A673 (cell line): ENCODE measurements at regions not wholly inside any gene's neighbourhood (a gene's known extent, or its start where the extent isn't known, plus 50 kb on each side); places are given as distances from the start of the nearest gene placed in this dataset.

Source experiments
- BruUV-seq: library from RNA; stranded (reverse); fragments of 400-500 nt; replicated peaks from 2 replicates; lab custom pipeline; 2021; lab: Mats Ljungman, UMichigan
- CTCF ChIA-PET: fragments of 300-600 bp; sonication (Branson Sonifier 250); formaldehyde crosslinking; loops from one replicate; lab custom pipeline; 2022; ENCODE audit warnings: antibody characterized with exemption; lab: Charles Lee
- POLR2A ChIA-PET: fragments of 300-600 bp; sonication (Branson Sonifier 250); formaldehyde crosslinking; loops from one replicate; lab custom pipeline; 2022; ENCODE audit warnings: antibody characterized with exemption; ENCODE audit not compliant: low non-redundant PET; lab: Charles Lee
- DNase-seq: peaks from one replicate; pipeline ENCODE4 v3.0.0-alpha.2; 2015; ENCODE audit warnings: low spot score
- H3K27ac ChIP-seq: fragments of 200-600 bp; sonication (generic); 2 replicates; pipeline ENCODE4 v1.5.1; 2016; ENCODE audit warnings: mixed run types, low read depth, mild to moderate bottlenecking, mixed read lengths, antibody characterized with exemption, low read length; ENCODE audit not compliant: poor library complexity, severe bottlenecking
- H3K27me3 ChIP-seq: fragments of 200-600 bp; sonication (generic); replicated peaks from 2 replicates; pipeline ENCODE4 v1.6.1; 2017; ENCODE audit warnings: mixed run types, low read depth, mild to moderate bottlenecking, mixed read lengths, antibody characterized with exemption, low read length; ENCODE audit not compliant: insufficient read depth, poor library complexity
- H3K36me3 ChIP-seq: fragments of 200-600 bp; sonication (generic); 2 replicates; pipeline ENCODE4 v1.6.1; 2016; ENCODE audit warnings: mixed run types, mild to moderate bottlenecking, mixed read lengths, antibody characterized with exemption, low read length; ENCODE audit not compliant: insufficient read depth, poor library complexity, severe bottlenecking
- H3K4me1 ChIP-seq: fragments of 200-600 bp; sonication (generic); 2 replicates; pipeline ENCODE4 v1.6.1; 2017; ENCODE audit warnings: mixed run types, mild to moderate bottlenecking, mixed read lengths, antibody characterized with exemption, low read length; ENCODE audit not compliant: insufficient read depth, poor library complexity, severe bottlenecking
- H3K4me3 ChIP-seq: fragments of 200-600 bp; sonication (generic); 2 replicates; pipeline ENCODE4 v1.5.1; 2016; ENCODE audit warnings: low read depth, mixed run types, mild to moderate bottlenecking, mixed read lengths, low read length; ENCODE audit not compliant: poor library complexity, severe bottlenecking
- H3K9me3 ChIP-seq: fragments of 200-600 bp; sonication (generic); 2 replicates; pipeline ENCODE4 v1.6.1; 2016; ENCODE audit warnings: mixed run types, low read depth, mild to moderate bottlenecking, mixed read lengths, antibody characterized with exemption, low read length; ENCODE audit not compliant: poor library complexity, severe bottlenecking
- EZH2 ChIP-seq: fragments of 200-600 bp; sonication (generic); IDR thresholded peaks from 2 replicates; pipeline ENCODE4 v1.6.1; 2017; ENCODE audit warnings: borderline replicate concordance, low read depth, mild to moderate bottlenecking, mixed read lengths, antibody characterized with exemption, low read length; ENCODE audit not compliant: poor library complexity, severe bottlenecking
- intact Hi-C: fragments of 100-400 bp; cut with micrococcal nuclease; formaldehyde crosslinking; loops from one replicate; pipeline ENCODE4 v1.10.0; 2022; ENCODE audit not compliant: unreplicated experiment
- TF ChIP-seq, protein P1 (sequence below): fragments of 300-800, 200-600 bp; sonication (generic); conservative IDR thresholded peaks from 2 replicates; pipeline ENCODE4 v1.5.1; 2017; ENCODE audit warnings: low read depth, mild to moderate bottlenecking, antibody characterized with exemption, low read length, moderate library complexity, mixed read lengths

DNA sequence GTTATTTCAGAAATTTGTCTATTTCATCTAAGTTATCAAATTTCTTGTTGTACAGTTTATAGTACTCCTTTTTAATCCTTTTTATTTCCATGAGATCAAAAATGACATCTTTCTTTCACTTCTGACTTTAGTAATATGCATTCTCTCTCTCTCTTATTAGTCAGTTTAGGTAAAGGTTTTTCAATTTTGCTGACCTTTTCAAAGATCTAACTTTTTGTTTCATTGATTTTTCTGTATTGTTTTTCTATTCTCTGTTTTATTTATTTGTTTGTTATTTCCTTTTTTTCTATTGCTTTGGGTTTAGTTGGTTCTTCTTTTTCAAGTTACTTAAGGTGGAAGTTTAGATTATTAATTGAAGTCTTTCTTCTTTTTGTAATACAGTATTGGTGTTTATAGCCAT, 294.2 kb downstream of the CCDC85A start:
- CTCF ChIA-PET: no interaction called here
- H3K9me3 ChIP-seq: no peaks in the 10 kb centered on the region
- DNase-seq: no peak
- no peaks in the 10 kb centered on the region for H3K27me3 ChIP-seq
- H3K36me3 ChIP-seq: no peaks in the 10 kb centered on the region
- BruUV-seq: no TSS peak
- TF ChIP-seq EZH2: no peak
- POLR2A ChIA-PET: no interaction called here
- no peak overlapping the region for H3K4me3 ChIP-seq
- intact Hi-C loops: no loop called here
- no peak overlapping the region for H3K27ac ChIP-seq
- H3K4me1 ChIP-seq: no peaks in the 10 kb centered on the region

- ChIA-PET POLR2A (no interaction called here), CTCF (no interaction called here)
- no TSS peak for BruUV-seq
- Histone ChIP-seq H3K36me3 (no peaks in the 10 kb centered on the region), H3K27ac (no peak overlapping the region), H3K9me3 (peaks cover 3% of the 10 kb centered on the region), H3K27me3 (no peaks in the 10 kb centered on the region), H3K4me1 (no peaks in the 10 kb centered on the region), H3K4me3 (no peak overlapping the region)
- no peak for TF ChIP-seq EZH2
- TF ChIP-seq, protein P1, sequence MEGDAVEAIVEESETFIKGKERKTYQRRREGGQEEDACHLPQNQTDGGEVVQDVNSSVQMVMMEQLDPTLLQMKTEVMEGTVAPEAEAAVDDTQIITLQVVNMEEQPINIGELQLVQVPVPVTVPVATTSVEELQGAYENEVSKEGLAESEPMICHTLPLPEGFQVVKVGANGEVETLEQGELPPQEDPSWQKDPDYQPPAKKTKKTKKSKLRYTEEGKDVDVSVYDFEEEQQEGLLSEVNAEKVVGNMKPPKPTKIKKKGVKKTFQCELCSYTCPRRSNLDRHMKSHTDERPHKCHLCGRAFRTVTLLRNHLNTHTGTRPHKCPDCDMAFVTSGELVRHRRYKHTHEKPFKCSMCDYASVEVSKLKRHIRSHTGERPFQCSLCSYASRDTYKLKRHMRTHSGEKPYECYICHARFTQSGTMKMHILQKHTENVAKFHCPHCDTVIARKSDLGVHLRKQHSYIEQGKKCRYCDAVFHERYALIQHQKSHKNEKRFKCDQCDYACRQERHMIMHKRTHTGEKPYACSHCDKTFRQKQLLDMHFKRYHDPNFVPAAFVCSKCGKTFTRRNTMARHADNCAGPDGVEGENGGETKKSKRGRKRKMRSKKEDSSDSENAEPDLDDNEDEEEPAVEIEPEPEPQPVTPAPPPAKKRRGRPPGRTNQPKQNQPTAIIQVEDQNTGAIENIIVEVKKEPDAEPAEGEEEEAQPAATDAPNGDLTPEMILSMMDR: no peak
- intact Hi-C loops: no loop called here
- DNase-seq: no peak
Measured at GRCh38 chr2:56483081-56483480, 299.3 kb downstream of the CCDC85A start.

DNA sequence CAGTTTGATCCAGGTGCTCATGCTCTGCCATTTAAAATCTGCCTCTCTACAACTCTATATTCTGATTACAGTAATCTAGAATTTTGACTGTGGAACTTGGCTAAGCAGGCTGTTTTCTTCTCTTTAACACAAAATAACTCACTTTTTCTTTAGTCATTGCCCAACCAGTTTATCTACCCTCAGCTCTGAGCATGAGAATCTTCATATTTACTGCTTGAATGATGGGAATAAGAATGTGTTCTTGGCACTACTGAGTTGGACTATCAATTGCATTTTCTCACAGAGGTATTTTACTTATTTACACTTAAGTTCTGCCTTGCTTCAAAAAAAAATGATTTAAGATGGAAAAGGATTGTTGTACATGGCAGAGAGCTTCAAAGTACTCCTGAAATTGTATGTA, 301.1 kb downstream of the CCDC85A start:
- Histone ChIP-seq H3K9me3 (peaks cover 3% of the 10 kb centered on the region), H3K4me3 (no peak overlapping the region), H3K4me1 (no peaks in the 10 kb centered on the region), H3K27ac (no peak overlapping the region), H3K36me3 (no peaks in the 10 kb centered on the region), H3K27me3 (no peaks in the 10 kb centered on the region)
- DNase-seq: no peak
- intact Hi-C loops: no loop called here
- BruUV-seq: no TSS peak
- POLR2A ChIA-PET: no interaction called here
- CTCF ChIA-PET: no interaction called here
- TF ChIP-seq EZH2: no peak
- TF ChIP-seq, protein P1: no peak

DNA sequence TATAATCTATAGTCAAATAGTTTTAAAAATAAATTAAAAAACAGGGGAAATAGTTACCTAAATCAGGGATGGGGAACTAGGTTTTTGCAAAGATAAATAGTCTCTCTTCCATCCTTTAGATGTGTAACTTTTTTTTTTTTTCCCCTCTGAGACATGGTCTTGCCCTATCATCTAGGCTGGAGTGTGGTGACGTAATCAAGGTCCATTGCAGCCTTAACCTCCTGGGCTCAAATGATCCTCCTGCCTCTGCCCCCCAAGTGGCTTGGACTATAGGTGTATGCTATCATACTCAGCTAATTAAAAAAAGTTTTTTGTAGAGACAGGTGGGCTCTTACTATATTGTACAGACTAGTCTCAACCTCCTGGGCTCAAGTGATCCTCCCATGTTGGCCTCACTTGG, 316.5 kb downstream of the CCDC85A start:
- intact Hi-C loops: no loop called here
- no peak for DNase-seq
- ChIA-PET POLR2A (no interaction called here), CTCF (no interaction called here)
- Histone ChIP-seq H3K27me3 (no peaks in the 10 kb centered on the region), H3K4me3 (no peak overlapping the region), H3K9me3 (no peaks in the 10 kb centered on the region), H3K36me3 (no peaks in the 10 kb centered on the region), H3K4me1 (no peaks in the 10 kb centered on the region), H3K27ac (no peak overlapping the region)
- TF ChIP-seq, protein P1: no peak
- TF ChIP-seq EZH2: no peak
- BruUV-seq: no TSS peak
